SK-N-SH (cell line): ENCODE measurements at regions not wholly inside any gene's neighbourhood (a gene's known extent, or its start where the extent isn't known, plus 50 kb on each side); places are given as distances from the start of the nearest gene placed in this dataset.

ENCODE experiments used
- CTCF ChIA-PET: fragments of 300-600, 350-600 bp; formaldehyde crosslinking; extraction: SDS; loops from one replicate; lab custom pipeline; 2021; lab: Yijun Ruan, JAX
- POLR2A ChIA-PET: fragments of 350-600 bp; sonication (Branson Sonifier 250); formaldehyde crosslinking; extraction: SDS; loops from one replicate; lab custom pipeline; 2020; ENCODE audit warnings: antibody characterized with exemption, inconsistent platforms; lab: Yijun Ruan, JAX
- DNase-seq: peaks from one replicate; pipeline ENCODE4 v3.0.0; 2012
- H2AFZ ChIP-seq: fragments of 200-600 bp; sonication (generic); 2 replicates; pipeline ENCODE4 v1.8.1; 2016; ENCODE audit warnings: antibody characterized with exemption, mild to moderate bottlenecking, low read depth
- H3F3A ChIP-seq: fragments of 200-600 bp; sonication (generic); replicated peaks from 2 replicates; pipeline ENCODE3; 2016; ENCODE audit warnings: antibody characterized with exemption, mild to moderate bottlenecking; ENCODE audit not compliant: insufficient read depth
- H3K27ac ChIP-seq, 2 experiments: fragments of 200-500 bp in 1 of 2; fragments of 200-600 bp in 1 of 2; sonication (Bioruptor generic) in 1 of 2; sonication (generic), shearing (Covaris generic) in 1 of 2; 2 replicates each; pipeline versions ENCODE4 v1.5.1 to v1.6.1; 2014 to 2016; ENCODE audit warnings: low read depth in 2 of 2, inconsistent platforms in 1 of 2, low read length in 1 of 2, mild to moderate bottlenecking in 1 of 2, mixed read lengths in 1 of 2
- H3K27me3 ChIP-seq: fragments of 200-600 bp; sonication (generic), shearing (Covaris generic); 2 replicates; pipeline ENCODE4 v1.6.1; 2016; ENCODE audit warnings: mixed run types; ENCODE audit not compliant: insufficient read depth
- H3K36me3 ChIP-seq, 2 experiments: fragments of 200-500 bp in 1 of 2; fragments of 200-600 bp in 1 of 2; sonication (Bioruptor generic) in 1 of 2; sonication (generic) in 1 of 2; replicated peaks in 1 of 2; 2 replicates each; pipeline versions ENCODE3 to v1.5.1; 2014 to 2016; ENCODE audit warnings: low read length in 1 of 2, mild to moderate bottlenecking in 1 of 2; ENCODE audit not compliant: insufficient read depth in 2 of 2, control insufficient read depth in 1 of 2
- H3K4me1 ChIP-seq, 2 experiments: fragments of 200-500 bp in 1 of 2; fragments of 200-600 bp in 1 of 2; sonication (Bioruptor generic) in 1 of 2; sonication (generic), shearing (Covaris generic) in 1 of 2; 2 replicates each; pipeline versions ENCODE4 v1.5.1 to v1.6.1; 2014 to 2016; ENCODE audit warnings: low read depth in 1 of 2, low read length in 1 of 2, mixed run types in 1 of 2; ENCODE audit not compliant: insufficient read depth in 2 of 2, control insufficient read depth in 1 of 2
- H3K4me2 ChIP-seq: fragments of 200-600 bp; sonication (generic), shearing (Covaris generic); 2 replicates; pipeline ENCODE4 v1.6.1; 2017; ENCODE audit warnings: mixed run types
- H3K4me3 ChIP-seq, 2 experiments: fragments of 200-500 bp in 1 of 2; fragments of 200-600 bp in 1 of 2; sonication (Bioruptor generic) in 1 of 2; sonication (generic), shearing (Covaris generic) in 1 of 2; 2 replicates each; pipeline versions ENCODE4 v1.5.1 to v1.8.1; 2014 to 2016; ENCODE audit warnings: low read depth in 2 of 2, inconsistent platforms in 1 of 2, low read length in 1 of 2, mild to moderate bottlenecking in 1 of 2, mixed read lengths in 1 of 2, moderate library complexity in 1 of 2
- H3K79me2 ChIP-seq: fragments of 200-600 bp; sonication (generic); 2 replicates; pipeline ENCODE4 v1.8.1; 2017; ENCODE audit warnings: mild to moderate bottlenecking; ENCODE audit not compliant: insufficient read depth
- H3K9ac ChIP-seq: fragments of 200-600 bp; sonication (generic); 2 replicates; pipeline ENCODE4 v1.6.1; 2017; ENCODE audit warnings: mixed run types
- H3K9me2 ChIP-seq: fragments of 200-600 bp; sonication (generic); 2 replicates; pipeline ENCODE4 v1.6.1; 2017; ENCODE audit warnings: mixed run types
- H3K9me3 ChIP-seq: fragments of 200-600 bp; sonication (generic); 2 replicates; pipeline ENCODE4 v1.6.1; 2017; ENCODE audit warnings: mixed run types, mild to moderate bottlenecking, moderate library complexity
- H4K20me1 ChIP-seq: fragments of 200-600 bp; sonication (generic); 2 replicates; pipeline ENCODE4 v1.6.1; 2017; ENCODE audit warnings: mild to moderate bottlenecking, mixed run types; ENCODE audit not compliant: insufficient read depth
- CHD2 ChIP-seq: fragments of 150-350 bp; IDR thresholded peaks from 2 replicates; pipeline ENCODE4 v1.6.1; 2018; ENCODE audit warnings: low read length; ENCODE audit not compliant: partially characterized antibody
- CTCF ChIP-seq: fragments of 200-600 bp; sonication (generic); IDR thresholded peaks from 2 replicates; pipeline ENCODE4 v1.6.1; 2017; ENCODE audit warnings: antibody characterized with exemption, mild to moderate bottlenecking, moderate library complexity
- ELF1 ChIP-seq: IDR thresholded peaks from 2 replicates; pipeline ENCODE4 v1.4.0; 2012
- EP300 ChIP-seq, 2 experiments: IDR thresholded peaks; 2 replicates each; pipeline versions ENCODE4 v1.4.0 to v1.6.1; 2012; ENCODE audit warnings: borderline replicate concordance in 1 of 2, low read depth in 1 of 2, low read length in 1 of 2
- EZH2phosphoT487 ChIP-seq: fragments of 200-600 bp; sonication (generic); IDR thresholded peaks from 2 replicates; pipeline ENCODE4 v1.6.1; 2017; ENCODE audit warnings: low read depth, mixed run types, mild to moderate bottlenecking, antibody characterized with exemption, moderate library complexity, borderline replicate concordance
- FOSL2 ChIP-seq: IDR thresholded peaks from 2 replicates; pipeline ENCODE4 v1.4.0; 2012; ENCODE audit warnings: low read depth, mild to moderate bottlenecking, moderate library complexity, borderline replicate concordance
- FOXJ3 ChIP-seq: sonication (generic); formaldehyde crosslinking; IDR thresholded peaks from 2 replicates; pipeline ENCODE4 v1.5.1; 2020; ENCODE audit warnings: mild to moderate bottlenecking, missing genetic modification reagents
- FOXM1 ChIP-seq: IDR thresholded peaks from 2 replicates; pipeline ENCODE4 v1.4.0; 2012; ENCODE audit warnings: low read depth, mild to moderate bottlenecking
- MAX ChIP-seq: IDR thresholded peaks from 2 replicates; pipeline ENCODE4 v1.4.0; 2012; ENCODE audit warnings: low read depth
- MEF2A ChIP-seq: IDR thresholded peaks from 2 replicates; pipeline ENCODE4 v1.4.0; 2012; ENCODE audit warnings: low read depth, borderline replicate concordance
- MXI1 ChIP-seq: IDR thresholded peaks from 2 replicates; pipeline ENCODE4 v1.6.1; 2012; ENCODE audit warnings: mild to moderate bottlenecking, low read depth, low read length, improper control_type of control experiment
- REST ChIP-seq: IDR thresholded peaks from 2 replicates; pipeline ENCODE4 v1.6.1; 2012; ENCODE audit warnings: mild to moderate bottlenecking, low read depth, low read length, moderate library complexity
- RFX5 ChIP-seq: IDR thresholded peaks from 2 replicates; pipeline ENCODE4 v1.6.1; 2012; ENCODE audit warnings: mild to moderate bottlenecking, improper control_type of control experiment, low read length
- RXRA ChIP-seq: IDR thresholded peaks from 2 replicates; pipeline ENCODE4 v1.4.0; 2012; ENCODE audit warnings: low read depth, mild to moderate bottlenecking, borderline replicate concordance
- TAF1 ChIP-seq: IDR thresholded peaks from 2 replicates; pipeline ENCODE4 v1.6.1; 2012; ENCODE audit warnings: low read depth, mild to moderate bottlenecking, low read length, moderate library complexity, borderline replicate concordance
- TEAD4 ChIP-seq: IDR thresholded peaks from 2 replicates; pipeline ENCODE4 v1.4.0; 2012; ENCODE audit warnings: mild to moderate bottlenecking, borderline replicate concordance; ENCODE audit not compliant: insufficient read depth
- USF2 ChIP-seq: fragments of 150-350 bp; IDR thresholded peaks from 2 replicates; pipeline ENCODE4 v1.6.1; 2017; ENCODE audit warnings: antibody characterized with exemption, low read length, low read depth, borderline replicate concordance
- YY1 ChIP-seq: IDR thresholded peaks from 2 replicates; pipeline ENCODE4 v1.4.0; 2012; ENCODE audit warnings: low read depth, mild to moderate bottlenecking
- WGBS: methylation state at CpG from one replicate; pipeline ENCODE4 v1.1.6; 2017; ENCODE audit warnings: low lambda C conversion rate; 5-methylcytosine and 5-hydroxymethylcytosine counted together

- ChIA-PET CTCF (interaction anchor here (0.9 kb wide), 2 partner anchors 11 to 14 kb away, joined by 3 read pairs; no protein-coding TSS in a partner anchor), POLR2A (no interaction called here)
- no peaks in the 10 kb centered on the region for H3K9me2 ChIP-seq
- no peak for TF ChIP-seq YY1
- no peak for TF ChIP-seq TAF1
- no peak for TF ChIP-seq TEAD4
- TF ChIP-seq RXRA, result no peak
- TF ChIP-seq EZH2phosphoT487, result no peak
- no peak for TF ChIP-seq MXI1
- TF ChIP-seq MEF2A, result no peak
- TF ChIP-seq FOXM1, result no peak
- TF ChIP-seq MAX, result no peak
- no peak for TF ChIP-seq RFX5
- no peak for TF ChIP-seq FOSL2
- no peak for TF ChIP-seq ELF1
- TF ChIP-seq CHD2, result no peak
- TF ChIP-seq USF2, result no peak
- no peak for TF ChIP-seq CTCF
- no peak for TF ChIP-seq EP300 (IDR thresholded peaks at IDR 0.05; ENCODE audit: borderline replicate concordance in 1 of 2, low read depth in 1 of 2, low read length in 1 of 2)
- no peak for TF ChIP-seq REST
- no peak for TF ChIP-seq FOXJ3 (CRISPR knock-in tag)
- H2AFZ ChIP-seq, result no peak overlapping the region
- H3K79me2 ChIP-seq, result no peaks in the 10 kb centered on the region
- H3K36me3 ChIP-seq, result no peaks in the 10 kb centered on the region
- H3K9ac ChIP-seq, result no peak overlapping the region
- no peak overlapping the region for H3K4me3 ChIP-seq
- H3K27me3 ChIP-seq, result no peaks in the 10 kb centered on the region
- H3F3A ChIP-seq, result no peaks in the 10 kb centered on the region
- H3K9me3 ChIP-seq, result no peaks in the 10 kb centered on the region
- no peak for DNase-seq
- no peak overlapping the region for H3K4me2 ChIP-seq
- 0% methylated on average over 1 of the region's 1 CpG for WGBS
- no peak overlapping the region for H3K27ac ChIP-seq
- no peaks in the 10 kb centered on the region for H4K20me1 ChIP-seq
- no peaks in the 10 kb centered on the region for H3K4me1 ChIP-seq
These were observed 1295.5 kb upstream of the NCAM2 start for GRCh38 chr21:19702726-19703125.
